BE2C (cell line): ENCODE measurements at regions not wholly inside any gene's neighbourhood (a gene's known extent, or its start where the extent isn't known, plus 50 kb on each side); places are given as distances from the start of the nearest gene placed in this dataset.

Source experiments
- DNase-seq: peaks from one replicate; pipeline ENCODE4 v3.0.0-alpha.2; 2020
- H3K27me3 ChIP-seq: fragments of 250-450 bp; sonication (Bioruptor Pico); 2 replicates; pipeline ENCODE4 v1.5.1; 2020; ENCODE audit warnings: mild to moderate bottlenecking
- H3K36me3 ChIP-seq: fragments of 250-450 bp; sonication (Bioruptor Pico); 2 replicates; pipeline ENCODE4 v1.5.1; 2020; ENCODE audit warnings: mild to moderate bottlenecking
- H3K4me1 ChIP-seq: fragments of 250-450 bp; sonication (Bioruptor Pico); 2 replicates; pipeline ENCODE4 v1.5.1; 2020
- H3K4me3 ChIP-seq: 2 replicates; pipeline ENCODE4 v1.5.1; 2011; ENCODE audit warnings: low read depth, low read length
- H3K9me3 ChIP-seq: fragments of 250-450 bp; sonication (Bioruptor Pico); 2 replicates; pipeline ENCODE4 v1.5.1; 2020
- CTCF ChIP-seq: IDR thresholded peaks from 2 replicates; pipeline ENCODE4 v1.5.1; 2012; ENCODE audit warnings: mild to moderate bottlenecking, low read depth, low read length

DNA sequence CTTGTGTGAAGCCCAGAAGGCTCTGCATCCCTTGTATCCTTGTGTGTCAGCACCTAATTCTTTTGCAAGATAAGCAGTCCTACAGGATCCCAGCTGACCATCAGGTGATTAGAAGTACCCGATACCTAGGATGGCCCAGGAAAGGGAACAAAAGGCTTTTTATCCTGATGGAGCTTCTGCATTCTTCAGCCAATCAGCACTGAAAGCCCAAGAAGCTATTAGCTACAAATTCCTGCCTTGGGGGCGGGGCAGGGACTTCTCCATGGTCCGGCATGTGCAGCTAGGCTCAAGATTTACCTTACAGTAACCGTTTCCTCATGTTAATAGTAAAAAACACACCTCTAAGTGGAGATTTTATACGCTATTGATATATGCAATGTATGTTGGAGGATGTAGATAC, 264.6 kb upstream of the THUMPD2 start:
- no peak for TF ChIP-seq CTCF
- H3K36me3 ChIP-seq = no peaks in the 10 kb centered on the region
- no peak overlapping the region for H3K4me3 ChIP-seq
- no peaks in the 10 kb centered on the region for H3K9me3 ChIP-seq
- H3K4me1 ChIP-seq = no peaks in the 10 kb centered on the region
- DNase-seq = no peak
- no peaks in the 10 kb centered on the region for H3K27me3 ChIP-seq

DNA sequence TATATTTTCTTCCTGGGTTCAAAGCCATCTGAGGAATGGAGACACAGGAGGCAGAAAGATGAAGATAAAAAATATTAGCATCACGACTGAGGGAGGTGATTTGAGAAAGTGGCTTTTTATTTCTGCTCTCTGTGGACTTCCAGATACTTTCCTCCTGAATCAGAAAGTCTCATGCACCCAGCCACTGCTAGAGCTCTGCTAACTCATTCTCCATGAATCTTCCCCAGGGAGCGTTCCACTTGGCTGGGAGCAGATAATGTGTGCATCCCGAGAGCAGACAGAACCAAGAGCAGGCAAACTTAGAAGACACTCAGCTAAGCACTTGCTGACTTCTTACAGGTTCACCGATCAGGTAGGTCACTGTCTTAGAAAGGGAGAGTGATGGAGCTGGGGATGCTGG, 264.1 kb upstream of the THUMPD2 start:
- H3K36me3 ChIP-seq = no peaks in the 10 kb centered on the region
- no peaks in the 10 kb centered on the region for H3K9me3 ChIP-seq
- no peak for TF ChIP-seq CTCF
- H3K27me3 ChIP-seq = no peaks in the 10 kb centered on the region
- DNase-seq = no peak
- no peak overlapping the region for H3K4me3 ChIP-seq
- H3K4me1 ChIP-seq = no peaks in the 10 kb centered on the region

- no peaks in the 10 kb centered on the region for H3K27me3 ChIP-seq
- H3K36me3 ChIP-seq = no peaks in the 10 kb centered on the region
- H3K4me1 ChIP-seq = no peaks in the 10 kb centered on the region
- H3K9me3 ChIP-seq = no peaks in the 10 kb centered on the region
- H3K4me3 ChIP-seq = no peak overlapping the region
- no peak for TF ChIP-seq CTCF
- DNase-seq = no peak
Measured at GRCh38 chr2:40041422-40042382, 262.6 kb upstream of the THUMPD2 start.

GRCh38 chr2:40039549-40039948, 260.5 kb upstream of the THUMPD2 start:
- H3K27me3 ChIP-seq = no peaks in the 10 kb centered on the region
- H3K36me3 ChIP-seq = no peaks in the 10 kb centered on the region
- H3K9me3 ChIP-seq = no peaks in the 10 kb centered on the region
- H3K4me1 ChIP-seq = no peaks in the 10 kb centered on the region
- TF ChIP-seq CTCF = no peak
- no peak for DNase-seq
- no peak overlapping the region for H3K4me3 ChIP-seq

- TF ChIP-seq CTCF = no peak
- no peaks in the 10 kb centered on the region for H3K27me3 ChIP-seq
- H3K4me3 ChIP-seq = no peak overlapping the region
- no peaks in the 10 kb centered on the region for H3K9me3 ChIP-seq
- H3K4me1 ChIP-seq = no peaks in the 10 kb centered on the region
- DNase-seq = no peak
- H3K36me3 ChIP-seq = no peaks in the 10 kb centered on the region
Measured at GRCh38 chr2:40038646-40039045, 259.6 kb upstream of the THUMPD2 start.

- no peak for TF ChIP-seq CTCF
- Histone ChIP-seq H3K4me1 (no peaks in the 10 kb centered on the region), H3K27me3 (no peaks in the 10 kb centered on the region), H3K9me3 (no peaks in the 10 kb centered on the region), H3K4me3 (no peak overlapping the region), H3K36me3 (no peaks in the 10 kb centered on the region)
- DNase-seq = no peak
Measured at GRCh38 chr2:40037303-40037702, 258.2 kb upstream of the THUMPD2 start.
